Keratinocyte (primary cell): ENCODE measurements at regions not wholly inside any gene's neighbourhood (a gene's known extent, or its start where the extent isn't known, plus 50 kb on each side); places are given as distances from the start of the nearest gene placed in this dataset.

Source experiments
- DNase-seq: peaks from one replicate; pipeline ENCODE4 v3.0.0-alpha.2; 2011; ENCODE audit warnings: low read depth, missing footprints, low spot score
- FAIRE-seq: peaks from 2 replicates; lab custom pipeline; 2011; peaks lifted over from hg19 to GRCh38; lab: Jason Lieb, UNC
- H2AFZ ChIP-seq: 2 replicates; pipeline ENCODE4 v1.6.0; 2012; ENCODE audit warnings: low read length, control low read depth, inconsistent platforms; ENCODE audit not compliant: control insufficient read depth
- H3K27ac ChIP-seq: 2 replicates; pipeline ENCODE4 v1.5.1; 2011; ENCODE audit warnings: low read length; ENCODE audit not compliant: control insufficient read depth, insufficient read depth
- H3K27me3 ChIP-seq: 3 replicates; pipeline ENCODE4 v1.6.0; 2011; ENCODE audit warnings: low read length; ENCODE audit not compliant: control insufficient read depth, insufficient read depth; ENCODE audit errors: extremely low read depth
- H3K36me3 ChIP-seq, 2 experiments: 2 replicates in 1 of 2; 3 replicates in 1 of 2; pipeline ENCODE4 v1.5.1; 2011; ENCODE audit warnings: low read length in 2 of 2, mild to moderate bottlenecking in 1 of 2; ENCODE audit not compliant: control insufficient read depth in 2 of 2, insufficient read depth in 2 of 2; ENCODE audit errors: extremely low read depth in 1 of 2
- H3K4me1 ChIP-seq: 3 replicates; pipeline ENCODE4 v1.5.1; 2011; ENCODE audit warnings: low read length; ENCODE audit not compliant: control insufficient read depth, insufficient read depth; ENCODE audit errors: extremely low read depth
- H3K4me2 ChIP-seq: 3 replicates; pipeline ENCODE4 v1.6.0; 2011; ENCODE audit warnings: low read depth, low read length; ENCODE audit not compliant: control insufficient read depth, insufficient read depth; ENCODE audit errors: extremely low read depth
- H3K4me3 ChIP-seq, 3 experiments: fragments of 200-600 bp in 1 of 3; sonication (generic) in 1 of 3; 2 replicates in 2 of 3; 3 replicates in 1 of 3; pipeline ENCODE4 v1.5.1; 2011 to 2016; ENCODE audit warnings: low read length in 3 of 3, mild to moderate bottlenecking in 3 of 3, control low read depth in 2 of 3, inconsistent platforms in 1 of 3, low read depth in 1 of 3, mixed read lengths in 1 of 3, mixed run types in 1 of 3, moderate library complexity in 1 of 3; ENCODE audit not compliant: control insufficient read depth in 2 of 3, insufficient read depth in 2 of 3; ENCODE audit errors: extremely low read depth in 1 of 3
- H3K79me2 ChIP-seq: 2 replicates; pipeline ENCODE4 v1.6.0; 2012; ENCODE audit warnings: low read length; ENCODE audit not compliant: control insufficient read depth, insufficient read depth
- H3K9ac ChIP-seq: 3 replicates; pipeline ENCODE4 v1.6.0; 2011; ENCODE audit warnings: low read length; ENCODE audit not compliant: control insufficient read depth, insufficient read depth; ENCODE audit errors: extremely low read depth
- H3K9me1 ChIP-seq: 3 replicates; pipeline ENCODE4 v1.6.0; 2011; ENCODE audit warnings: low read length; ENCODE audit not compliant: control insufficient read depth, insufficient read depth; ENCODE audit errors: extremely low read depth
- H3K9me3 ChIP-seq: 2 replicates; pipeline ENCODE4 v1.5.1; 2012; ENCODE audit warnings: low read depth, low read length; ENCODE audit not compliant: control insufficient read depth
- H4K20me1 ChIP-seq: 3 replicates; pipeline ENCODE4 v1.6.0; 2011; ENCODE audit warnings: low read length; ENCODE audit not compliant: control insufficient read depth, insufficient read depth; ENCODE audit errors: extremely low read depth
- CTCF ChIP-seq, 3 experiments: IDR thresholded peaks in 1 of 3; conservative IDR thresholded peaks in 1 of 3; optimal IDR thresholded peaks in 1 of 3; 2 replicates in 2 of 3; 3 replicates in 1 of 3; pipeline versions ENCODE3 to v1.5.1; 2011; ENCODE audit warnings: low read length in 3 of 3, mild to moderate bottlenecking in 3 of 3, moderate library complexity in 2 of 3, control low read depth in 1 of 3, inconsistent platforms in 1 of 3; ENCODE audit not compliant: insufficient read depth in 2 of 3; ENCODE audit errors: extremely low read depth in 1 of 3
- EZH2 ChIP-seq: IDR thresholded peaks from one replicate; pipeline ENCODE4 v1.6.1; 2012; ENCODE audit warnings: inconsistent platforms, mild to moderate bottlenecking, low read length, moderate library complexity
- dilution Hi-C: fragments of 300-500 bp; cut with MboI; formaldehyde crosslinking; loops from one replicate; pipeline ENCODE4 v1.7.0; 2020; ENCODE audit warnings: low sequenced_read_pairs; ENCODE audit not compliant: extremely low pct_ligation_motif_present

DNA sequence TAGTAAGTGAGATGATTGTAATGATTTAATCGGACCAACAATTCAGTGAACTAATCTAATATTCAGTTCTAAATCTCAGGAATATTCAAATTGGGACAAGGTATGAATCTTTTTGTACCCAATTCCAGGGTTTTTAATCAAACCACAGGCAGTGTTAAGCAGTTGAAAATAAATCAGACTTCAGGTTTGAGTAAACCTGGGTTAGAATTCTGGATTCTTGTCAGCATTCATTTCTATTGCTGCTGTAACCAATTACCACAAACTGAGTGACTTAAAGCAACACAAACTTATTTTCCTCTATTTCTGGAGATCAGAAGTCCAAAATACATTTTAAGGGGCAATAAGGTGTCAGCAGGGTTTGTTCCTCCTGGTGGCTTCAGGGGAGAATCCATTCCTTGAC, 208.4 kb upstream of the ZPLD1 start:
- no peak for DNase-seq
- Histone ChIP-seq H3K9ac (no peak overlapping the region), H4K20me1 (no peaks in the 10 kb centered on the region), H3K4me2 (no peak overlapping the region), H3K9me1 (no peaks in the 10 kb centered on the region), H3K27ac (no peak overlapping the region), H3K27me3 (no peaks in the 10 kb centered on the region), H3K4me3 (no peak overlapping the region), H3K9me3 (no peaks in the 10 kb centered on the region), H3K4me1 (peaks cover 5% of the 10 kb centered on the region), H3K79me2 (no peaks in the 10 kb centered on the region), H2AFZ (no peak overlapping the region), H3K36me3 (no peaks in the 10 kb centered on the region)
- FAIRE-seq = no peak
- dilution Hi-C loops = loop anchor here (10.0 to 25.0 kb wide), 2 partner anchors 311 to 422 kb away; no protein-coding TSS in a partner anchor
- TF ChIP-seq EZH2 = no peak
- no peak for TF ChIP-seq CTCF (optimal IDR thresholded peaks at IDR 0.05 in 1 of 3, IDR thresholded peaks at IDR 0.05 in 1 of 3, conservative IDR thresholded peaks at IDR 0.05 in 1 of 3; ENCODE audit: extremely low read depth in 1 of 3, insufficient read depth in 2 of 3, low read length in 3 of 3)

DNA sequence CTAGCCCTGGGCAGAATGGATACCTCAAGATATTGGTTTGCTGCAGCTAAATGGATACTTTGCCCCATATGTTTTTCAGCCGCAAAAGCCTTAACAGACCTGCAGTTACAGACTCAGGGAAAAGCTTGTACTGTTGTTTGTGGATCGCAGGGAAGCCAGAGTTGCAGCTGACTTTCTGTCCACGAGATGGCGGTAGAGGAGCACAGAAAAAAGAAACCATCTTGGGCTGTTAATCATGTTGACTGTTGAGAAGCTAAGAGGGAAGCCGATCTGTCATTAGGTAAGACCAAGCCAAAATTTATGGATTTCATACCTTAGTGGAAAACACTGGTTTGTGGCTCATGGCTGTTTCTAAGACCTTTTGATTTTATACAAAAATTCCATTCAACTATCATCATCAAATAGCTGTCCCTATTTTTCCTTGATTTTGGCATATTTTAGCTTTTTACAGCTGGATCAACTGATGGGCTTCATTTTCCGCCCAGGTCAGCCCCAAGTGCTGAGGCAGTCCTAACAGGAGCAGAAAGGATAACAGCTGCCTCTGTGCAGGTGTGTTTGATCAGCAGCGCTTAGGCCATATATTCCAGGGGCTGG, 205.7 kb upstream of the ZPLD1 start:
- no peaks in the 10 kb centered on the region for H4K20me1 ChIP-seq
- H3K9ac ChIP-seq = no peak overlapping the region
- FAIRE-seq (peak; percentile 89), DNase-seq (peak; percentile 36)
- H3K27ac ChIP-seq = no peak overlapping the region
- peak; percentile 83 to 93 (median 84) for TF ChIP-seq CTCF (optimal IDR thresholded peaks at IDR 0.05 in 1 of 3, IDR thresholded peaks at IDR 0.05 in 1 of 3, conservative IDR thresholded peaks at IDR 0.05 in 1 of 3; ENCODE audit: extremely low read depth in 1 of 3, insufficient read depth in 2 of 3, low read length in 3 of 3)
- TF ChIP-seq EZH2 = no peak
- H3K36me3 ChIP-seq = no peaks in the 10 kb centered on the region
- peaks cover 5% of the 10 kb centered on the region for H3K4me1 ChIP-seq
- no peaks in the 10 kb centered on the region for H3K9me1 ChIP-seq
- H2AFZ ChIP-seq = no peak overlapping the region
- no peaks in the 10 kb centered on the region for H3K79me2 ChIP-seq
- no peak overlapping the region for H3K4me2 ChIP-seq
- no peak overlapping the region for H3K4me3 ChIP-seq
- no peaks in the 10 kb centered on the region for H3K27me3 ChIP-seq
- dilution Hi-C loops = loop anchor here (10.0 to 25.0 kb wide), 2 partner anchors 308 to 424 kb away; no protein-coding TSS in a partner anchor
- H3K9me3 ChIP-seq = no peaks in the 10 kb centered on the region
